ENCODE measurements at regions not wholly inside any gene's neighbourhood (a gene's known extent, or its start where the extent isn't known, plus 50 kb on each side); places are given as distances from the start of the nearest gene placed in this dataset.

DNA sequence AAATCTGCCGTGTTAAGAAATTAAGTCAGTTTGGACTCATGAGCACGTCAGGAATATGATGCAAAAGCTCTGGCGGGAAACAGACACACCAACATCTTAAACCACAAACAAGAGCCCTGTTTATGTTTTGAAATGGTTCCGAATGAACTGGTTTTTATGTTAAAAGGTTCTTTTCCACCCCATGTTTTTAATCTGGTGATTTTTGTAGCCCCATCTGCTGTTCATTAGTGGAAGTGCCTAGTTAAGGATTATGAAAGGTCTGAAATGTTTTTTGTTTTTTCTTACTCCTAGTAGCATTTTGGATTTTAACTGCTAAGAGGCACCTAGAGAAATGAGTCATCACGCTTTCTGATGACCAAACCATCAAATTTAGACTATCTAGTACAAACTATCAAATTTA, 404.1 kb upstream of the MKI67 start:
- DNase-seq (no peak), ATAC-seq (no peak)

DNA sequence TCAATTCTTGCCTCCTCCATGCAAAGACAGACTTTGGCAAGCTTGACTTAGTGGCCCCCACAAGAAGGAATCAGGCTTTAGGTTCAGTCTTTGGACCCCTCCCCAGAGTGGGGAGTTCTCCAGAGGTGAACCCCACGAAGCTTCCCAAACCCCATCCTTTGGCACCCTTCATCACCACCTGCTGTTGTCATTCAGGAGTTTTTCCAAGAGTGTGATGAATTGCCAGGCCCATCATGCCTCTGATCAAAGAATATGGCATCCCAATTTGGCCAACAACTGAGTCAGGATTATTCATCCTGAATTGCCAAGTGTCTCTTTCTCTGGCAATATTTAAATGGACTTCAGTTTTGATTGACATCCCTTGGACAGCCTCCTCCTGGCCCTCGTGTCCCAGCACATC, 404.7 kb upstream of the MKI67 start:
- DNase-seq (no peak), ATAC-seq (no peak)

DNA sequence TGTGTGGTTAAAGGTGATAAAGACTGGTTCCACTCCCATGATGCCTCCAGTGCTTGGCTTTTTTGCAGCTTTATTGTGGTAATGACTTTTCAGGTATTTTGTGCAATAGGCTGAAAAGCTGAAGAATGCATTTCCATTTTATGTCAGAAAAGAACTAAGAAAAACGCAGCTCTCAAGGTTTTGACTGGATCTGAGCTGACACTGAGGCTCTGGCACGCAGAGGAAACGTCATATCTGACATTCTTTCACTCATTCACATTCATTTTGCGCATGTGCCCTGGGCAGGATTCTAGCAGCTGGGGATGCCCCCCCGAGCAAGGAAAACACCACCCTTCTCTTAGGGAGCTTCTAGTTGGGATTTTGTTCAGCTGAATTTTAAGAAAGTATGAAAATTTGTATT, 408.5 kb upstream of the MKI67 start:
- DNase-seq = no peak
- ATAC-seq = no peak

DNA sequence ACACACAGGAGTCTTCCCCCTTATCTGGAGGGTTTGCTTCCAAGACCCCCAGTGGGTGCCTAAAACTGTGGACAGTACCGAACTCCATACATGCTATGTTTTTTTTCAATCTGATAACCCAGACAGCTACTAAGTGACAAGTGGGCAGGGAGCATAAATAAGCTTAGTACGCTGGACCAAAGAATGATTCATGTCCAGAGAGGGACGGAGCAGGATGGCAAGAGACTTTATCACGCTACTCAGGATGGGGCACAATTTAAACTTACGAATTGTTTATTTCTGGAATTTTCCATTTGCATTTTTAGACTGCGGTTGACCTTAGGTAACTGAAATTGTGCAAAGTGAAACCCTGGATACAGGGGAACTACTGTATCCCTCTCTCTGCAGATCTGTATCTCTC, 410.0 kb upstream of the MKI67 start:
- ATAC-seq = no peak
- DNase-seq = no peak

DNA sequence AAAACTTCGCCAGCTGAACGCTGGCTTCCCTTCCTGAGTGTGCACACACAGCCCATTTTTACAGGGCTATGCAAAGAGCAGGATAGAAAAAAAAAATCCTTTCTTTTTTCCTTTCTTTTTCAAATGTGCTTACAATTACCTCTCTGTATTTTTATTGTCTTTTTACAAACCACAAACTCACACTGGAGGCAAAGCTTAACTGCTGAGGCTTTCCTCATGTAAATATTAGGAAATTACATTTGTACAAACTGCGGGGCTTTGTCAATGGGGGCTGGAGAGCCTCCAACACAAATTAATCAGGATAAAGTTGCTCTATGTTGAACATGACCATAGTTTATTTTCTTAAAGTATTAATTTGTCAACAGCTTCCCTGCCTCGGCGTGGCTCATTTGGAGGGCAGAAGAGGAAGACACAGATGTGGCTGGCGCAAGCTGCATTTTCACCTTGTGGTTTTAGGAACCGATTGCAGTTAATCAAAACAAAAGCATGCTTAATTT, 411.7 kb upstream of the MKI67 start:
- DNase-seq = no peak
- ATAC-seq = no peak

DNA sequence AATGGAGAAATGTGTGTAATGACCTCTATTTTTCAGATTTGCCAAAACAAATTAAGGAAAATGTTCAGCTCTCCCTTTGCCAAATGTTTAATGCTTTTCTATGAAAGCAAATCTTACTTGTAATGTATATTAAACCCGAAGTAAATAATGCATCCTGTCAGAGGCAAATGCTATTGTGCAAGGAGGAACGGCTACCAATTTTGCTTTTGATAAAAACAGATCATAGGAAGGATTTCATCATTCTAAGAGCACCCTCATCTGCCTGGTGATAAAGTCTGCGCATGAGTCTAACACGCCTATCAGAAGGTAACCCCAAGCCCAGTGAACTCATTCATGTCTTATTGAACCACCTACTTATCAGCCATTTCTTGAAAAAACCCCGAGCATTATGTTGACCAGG, 412.4 kb upstream of the MKI67 start:
- no peak for ATAC-seq
- DNase-seq = no peak

DNA sequence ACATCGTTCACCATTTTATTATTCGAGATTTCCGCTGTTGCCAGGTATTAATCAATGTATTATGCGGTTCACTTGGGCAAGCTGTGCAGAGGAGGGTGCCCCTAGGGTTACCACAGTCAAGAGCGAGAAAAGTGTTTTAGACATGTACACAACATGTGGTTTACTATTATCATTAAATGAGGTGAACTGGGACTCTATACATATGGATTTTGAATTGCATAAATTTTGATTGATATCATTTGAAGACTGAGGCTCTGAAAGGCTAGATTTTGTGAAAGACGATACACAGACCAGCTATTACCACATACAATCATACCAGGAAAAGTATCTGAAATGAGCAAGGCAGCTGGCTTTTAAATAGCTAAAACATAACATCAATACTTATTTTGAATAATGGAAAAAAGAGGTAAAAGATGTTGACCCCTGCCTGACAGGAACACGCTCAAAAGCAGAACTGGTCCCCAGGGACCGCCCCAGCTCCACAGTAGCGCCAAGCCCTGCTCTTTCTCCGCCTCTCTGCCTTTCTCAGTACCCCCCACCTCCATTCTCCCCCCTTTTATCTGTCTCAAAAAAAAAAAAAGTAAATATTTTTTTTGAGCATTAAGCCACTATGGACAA, 413.4 kb upstream of the MKI67 start:
- DNase-seq (no peak), ATAC-seq (no peak)

DNA sequence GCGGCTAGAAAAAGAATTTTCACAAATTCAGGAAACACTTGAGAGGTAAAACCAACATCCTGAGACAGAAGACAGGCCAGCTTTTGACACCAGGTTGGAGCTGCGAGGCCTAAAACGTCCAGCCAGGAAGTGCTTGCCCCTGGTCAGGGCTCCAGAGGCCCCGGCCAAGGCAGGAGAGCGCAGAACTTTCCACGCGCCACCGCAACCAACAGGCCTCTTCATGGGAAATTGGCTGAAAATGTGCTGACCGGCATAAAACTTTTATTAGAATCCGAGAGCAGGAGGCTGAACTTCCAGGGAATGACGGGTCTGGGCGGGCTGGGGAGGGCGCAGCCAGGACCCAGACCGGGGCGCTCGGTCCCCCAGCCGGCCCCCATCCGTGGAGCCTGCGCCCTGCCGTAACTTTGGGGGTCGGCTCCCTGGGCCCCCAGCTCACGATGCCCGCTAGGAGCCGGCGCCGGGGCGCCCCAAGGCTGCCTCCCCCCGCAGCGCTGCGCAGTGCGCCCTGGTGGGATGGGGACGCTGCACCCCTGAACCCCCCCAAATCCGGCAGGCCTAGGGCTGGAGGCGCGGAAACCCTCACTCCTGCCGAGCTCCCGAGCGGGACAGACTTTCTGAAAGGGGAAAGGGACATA, 414.0 kb upstream of the MKI67 start:
- DNase-seq (no peak), ATAC-seq (no peak)

DNA sequence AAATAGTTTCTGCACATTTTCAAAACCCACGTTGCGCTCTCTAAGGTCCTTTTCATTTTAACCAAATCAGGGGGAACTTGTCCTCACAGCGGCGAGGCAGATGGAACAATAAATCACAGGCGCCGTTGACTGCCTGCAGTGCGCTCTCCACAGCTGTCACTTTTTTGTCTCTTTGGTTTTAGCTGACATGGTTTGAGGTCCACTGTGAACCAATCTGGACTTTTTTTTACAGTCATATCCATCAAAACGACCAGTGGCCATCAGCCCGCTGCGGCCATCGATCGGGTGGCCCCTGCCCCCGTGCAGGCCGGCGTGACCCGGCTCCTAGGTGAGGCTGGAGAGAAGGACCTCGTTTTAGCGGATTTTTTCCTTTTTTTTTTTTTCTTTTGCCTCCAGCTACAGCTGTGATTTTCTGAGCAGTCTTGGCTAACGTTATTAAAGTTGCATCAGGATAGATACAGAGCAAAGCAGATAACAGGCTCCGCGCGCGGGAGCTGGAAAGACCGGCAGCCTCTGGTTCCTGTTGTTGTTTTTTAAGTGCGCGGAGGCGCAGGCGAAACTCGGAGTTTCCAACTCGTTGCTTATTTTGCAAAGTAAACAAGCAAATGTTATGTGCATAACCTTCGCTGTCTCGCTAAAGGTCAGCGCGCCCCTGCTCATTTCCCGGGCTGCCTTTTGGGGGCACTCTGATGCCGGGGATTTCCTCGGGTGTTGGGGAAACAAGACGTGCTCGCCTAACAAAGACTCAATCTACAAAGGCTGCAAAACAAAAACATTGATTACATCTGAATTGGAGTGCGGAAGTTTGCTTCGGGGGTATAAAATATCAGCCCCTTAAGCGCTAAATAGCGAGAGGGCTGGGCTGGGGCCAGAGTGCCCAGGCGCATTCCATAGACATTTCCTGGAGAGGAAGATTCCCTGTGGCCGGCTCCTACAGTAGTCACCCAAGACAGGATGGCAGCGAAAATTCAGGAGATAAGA, 414.8 kb upstream of the MKI67 start:
- DNase-seq = no peak
- no peak for ATAC-seq

DNA sequence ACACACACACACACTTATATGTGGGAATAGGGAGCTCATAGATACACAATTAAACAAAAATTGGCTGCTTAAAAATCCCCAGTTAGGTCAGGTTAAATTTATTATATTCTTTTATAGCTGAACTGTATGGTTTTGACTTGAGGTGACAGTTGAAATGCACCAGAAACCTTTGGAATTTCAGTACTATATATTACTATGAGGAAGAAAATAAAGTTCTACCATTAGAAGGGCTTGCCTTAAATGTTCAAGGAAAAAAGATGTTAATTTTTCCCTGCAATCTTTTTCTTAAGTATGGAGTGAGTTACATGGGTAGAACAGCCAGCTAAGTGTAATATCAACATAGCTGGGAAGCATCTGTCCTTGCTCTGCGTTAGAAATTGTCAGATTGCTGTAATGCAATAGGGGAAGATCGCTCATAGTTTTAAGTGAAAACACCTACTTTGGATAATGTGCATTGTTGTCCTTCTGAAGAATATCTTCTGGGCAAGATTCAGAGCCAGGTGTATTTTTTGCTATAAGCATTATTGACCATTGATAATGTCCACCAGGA, 415.8 kb upstream of the MKI67 start:
- ATAC-seq (no peak), DNase-seq (no peak)

DNA sequence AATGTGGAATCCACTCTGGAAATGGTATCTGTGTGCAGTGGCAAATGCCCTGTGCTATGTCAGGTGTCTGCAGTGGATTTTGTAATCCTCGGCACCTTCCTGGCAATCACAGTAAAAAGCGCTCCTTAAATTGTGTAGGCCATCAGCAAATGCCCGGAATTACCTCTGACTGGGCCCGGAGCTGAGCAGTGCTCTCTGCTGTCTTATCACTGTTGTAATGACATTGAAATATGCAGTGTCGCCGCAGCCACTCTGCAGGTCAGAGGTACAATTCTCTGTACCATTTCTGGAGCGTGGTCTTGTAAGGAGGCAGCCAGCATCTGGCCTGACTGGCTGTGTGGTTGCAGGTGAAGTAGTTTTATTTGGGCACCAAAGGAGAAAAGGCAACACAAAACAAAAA, 416.4 kb upstream of the MKI67 start:
- DNase-seq (no peak), ATAC-seq (no peak)

DNA sequence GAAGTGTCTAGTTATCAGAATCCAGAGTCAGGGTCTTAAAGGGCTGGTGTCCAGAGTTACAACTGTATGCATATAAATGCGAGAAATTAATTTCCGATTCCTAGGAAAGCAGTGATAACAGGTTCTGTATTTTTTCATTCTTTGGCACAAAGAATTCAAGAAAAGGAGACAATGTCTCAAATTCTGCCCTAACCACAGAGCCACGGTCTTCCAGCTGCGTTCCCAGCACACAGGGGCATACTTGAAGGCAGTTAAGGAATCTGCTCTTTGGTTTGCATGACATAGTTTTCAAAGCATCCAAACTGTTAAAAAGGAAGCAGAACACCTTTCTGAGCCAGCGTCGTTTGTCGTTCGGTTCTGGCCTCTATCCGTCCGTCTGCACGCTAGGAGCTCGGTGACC, 416.9 kb upstream of the MKI67 start:
- DNase-seq (no peak), ATAC-seq (no peak)

DNA sequence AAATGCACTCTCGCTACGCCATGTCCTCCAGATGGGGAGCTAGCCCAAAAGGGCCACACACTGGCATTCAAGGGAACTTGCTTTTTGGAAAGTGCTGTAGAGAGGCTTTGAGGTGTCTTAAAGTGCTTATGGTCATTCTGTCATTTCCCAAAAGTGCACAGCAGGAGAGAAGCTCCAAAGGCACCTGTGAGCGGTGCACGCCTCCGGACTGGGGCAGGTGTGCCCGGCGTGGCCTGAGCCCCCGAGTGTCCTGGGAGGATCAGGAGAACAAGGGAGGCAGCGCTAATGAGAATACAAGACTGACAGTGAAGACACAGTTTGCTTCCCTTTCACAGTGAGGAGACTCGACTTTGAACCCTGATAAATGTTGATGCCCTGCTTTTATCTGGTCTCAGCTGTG, 419.0 kb upstream of the MKI67 start:
- no peak for ATAC-seq
- DNase-seq = no peak

DNA sequence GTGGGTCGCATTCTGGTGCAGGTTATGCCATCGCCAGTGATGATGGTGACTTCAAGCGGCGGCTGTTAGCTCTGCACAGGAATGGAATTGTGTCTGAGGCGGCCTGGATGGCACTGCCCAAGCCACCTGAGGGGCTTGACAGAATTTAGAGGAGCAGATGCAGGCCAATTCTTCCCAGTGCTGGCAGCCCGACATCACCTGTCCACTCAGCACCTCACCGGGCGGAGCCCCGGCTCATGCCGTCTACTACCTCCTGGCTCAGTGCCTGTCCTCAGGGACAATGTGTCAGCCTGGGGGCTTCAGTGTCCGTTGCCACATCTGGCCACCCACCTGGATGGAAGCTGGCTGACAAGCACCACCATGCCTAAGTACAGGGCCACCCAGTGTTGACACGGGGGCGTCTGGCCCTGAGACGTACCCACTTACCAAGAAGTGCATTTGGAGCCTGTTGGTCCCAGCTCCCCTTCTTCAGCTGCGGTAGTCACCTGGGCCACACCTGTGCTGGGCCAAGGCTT, 420.5 kb upstream of the MKI67 start:
- DNase-seq (no peak), ATAC-seq (no peak)

DNA sequence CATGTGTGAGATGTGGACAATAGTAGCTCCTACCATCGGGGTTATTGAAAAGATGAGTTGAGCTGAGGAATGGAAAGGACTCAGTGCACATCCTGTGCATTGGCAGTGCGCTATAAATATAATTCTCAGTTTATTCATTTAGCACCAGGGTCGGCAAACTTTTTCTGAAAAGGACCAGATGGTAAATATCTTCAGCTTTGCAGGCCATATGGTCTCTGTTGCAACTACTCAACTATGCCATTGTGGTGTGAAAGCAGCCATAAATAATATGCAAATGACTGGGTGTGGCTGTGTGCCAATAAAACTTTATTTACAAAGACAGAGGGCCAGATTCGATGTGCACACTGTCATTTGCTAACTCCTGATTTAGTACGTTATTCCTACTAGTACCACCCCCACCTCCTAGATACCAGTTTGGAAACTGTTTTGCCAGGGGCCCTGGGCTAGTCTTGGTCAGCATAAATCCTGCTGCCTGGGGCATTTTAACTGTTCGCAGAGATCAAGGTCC, 422.9 kb upstream of the MKI67 start:
- ATAC-seq (no peak), DNase-seq (no peak)

DNA sequence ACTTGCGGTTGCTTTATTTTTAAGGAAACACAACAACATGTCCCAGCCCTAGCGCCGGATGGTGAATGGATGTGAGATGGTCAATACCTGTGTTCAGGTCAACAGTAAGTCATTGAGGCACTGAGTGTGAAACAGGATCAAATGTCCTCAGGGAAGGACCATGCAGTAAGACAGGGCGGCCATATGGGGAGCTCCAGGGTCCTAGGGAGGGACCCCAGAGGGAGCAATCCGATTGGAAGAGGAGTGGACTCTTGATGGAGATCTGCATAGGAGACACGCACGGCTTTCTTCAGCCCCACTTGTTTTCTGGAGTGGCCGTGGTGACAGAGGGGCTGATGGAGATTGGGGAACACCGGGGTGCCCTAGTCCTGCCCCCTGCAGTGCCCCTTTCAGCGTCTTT, 423.8 kb upstream of the MKI67 start:
- ATAC-seq = no peak
- DNase-seq = no peak

DNA sequence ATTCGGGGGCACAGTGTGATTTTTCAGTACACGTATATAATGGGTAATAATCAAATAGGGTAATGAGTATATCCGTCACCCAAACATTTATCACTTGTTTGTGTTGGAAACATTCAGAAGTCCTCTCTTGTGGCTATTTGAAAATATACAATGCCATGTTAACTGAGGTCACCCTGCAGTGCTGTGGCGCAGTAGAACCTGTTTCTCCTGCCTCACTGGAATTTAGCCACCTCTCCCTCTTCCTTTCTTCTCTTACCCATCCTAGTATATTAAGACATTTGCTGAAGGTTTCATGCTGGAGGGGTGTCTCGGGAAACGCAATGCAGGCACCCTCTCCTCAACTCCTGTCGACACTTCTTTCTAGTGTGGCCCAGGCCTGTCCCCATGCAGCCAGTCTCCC, 425.3 kb upstream of the MKI67 start:
- no peak for DNase-seq
- no peak for ATAC-seq

DNA sequence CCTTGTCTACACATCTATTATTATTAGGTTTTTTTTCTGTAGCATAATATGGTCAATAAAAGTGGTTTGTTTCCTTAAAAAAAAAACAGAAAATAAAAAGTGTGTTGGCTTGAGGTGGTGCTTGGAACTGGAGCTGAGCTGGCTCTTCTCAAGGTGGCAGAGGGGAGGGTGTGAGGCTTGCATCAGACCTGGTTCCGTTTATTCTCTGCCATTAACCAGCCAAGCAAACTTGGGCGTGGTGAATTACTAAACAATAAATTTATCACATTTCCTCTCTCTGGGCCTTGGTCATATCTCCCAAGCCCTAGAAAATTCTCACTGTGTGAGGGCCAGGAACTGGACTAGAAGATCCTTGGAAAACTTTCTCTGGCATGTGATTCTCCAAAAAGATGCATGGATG, 427.5 kb upstream of the MKI67 start:
- DNase-seq (no peak), ATAC-seq (no peak)

DNA sequence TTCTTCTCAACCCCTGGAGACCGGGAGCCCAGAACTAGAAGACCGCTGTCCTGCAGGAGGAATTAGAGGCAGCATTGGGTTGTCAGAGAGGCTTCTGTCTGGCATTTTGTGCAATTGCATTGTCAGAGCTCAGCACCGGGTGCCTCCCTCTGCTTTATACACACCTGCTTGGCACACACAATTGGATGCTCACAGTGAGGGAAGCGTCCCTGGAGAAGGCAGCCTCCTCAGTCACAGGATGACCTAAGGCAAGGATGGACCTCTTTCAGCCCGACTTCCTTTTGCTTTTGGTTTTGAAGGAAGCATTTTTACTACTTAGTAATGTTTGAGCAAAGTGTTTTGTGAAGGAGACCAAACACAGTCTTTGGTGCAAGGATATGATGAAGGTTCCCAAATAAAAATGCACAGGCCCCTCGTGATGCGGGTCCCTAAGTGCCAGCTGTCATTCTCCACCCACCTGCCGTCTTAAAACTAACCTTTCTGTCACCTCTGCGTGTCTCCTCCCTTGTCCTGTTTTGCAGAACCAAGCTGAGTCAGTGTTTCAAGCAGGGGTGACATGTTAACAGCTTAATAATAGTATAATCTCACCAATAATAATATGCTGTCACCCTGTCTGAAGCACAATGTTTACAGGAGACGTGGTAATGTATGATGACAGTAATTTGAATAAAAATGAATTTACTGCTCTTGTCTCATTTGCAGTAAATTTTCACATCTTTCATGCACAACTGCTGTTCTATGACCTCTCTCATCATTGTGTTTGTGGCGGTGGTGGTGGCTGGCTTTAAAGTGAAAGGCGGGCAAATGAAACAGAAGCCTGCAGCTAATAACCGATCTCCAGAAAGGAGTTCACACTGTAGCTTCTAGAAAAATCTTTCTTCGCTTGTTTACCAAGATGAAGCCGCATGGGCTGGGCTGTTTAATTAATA, 430.2 kb upstream of the MKI67 start:
- DNase-seq (no peak), ATAC-seq (no peak)

DNA sequence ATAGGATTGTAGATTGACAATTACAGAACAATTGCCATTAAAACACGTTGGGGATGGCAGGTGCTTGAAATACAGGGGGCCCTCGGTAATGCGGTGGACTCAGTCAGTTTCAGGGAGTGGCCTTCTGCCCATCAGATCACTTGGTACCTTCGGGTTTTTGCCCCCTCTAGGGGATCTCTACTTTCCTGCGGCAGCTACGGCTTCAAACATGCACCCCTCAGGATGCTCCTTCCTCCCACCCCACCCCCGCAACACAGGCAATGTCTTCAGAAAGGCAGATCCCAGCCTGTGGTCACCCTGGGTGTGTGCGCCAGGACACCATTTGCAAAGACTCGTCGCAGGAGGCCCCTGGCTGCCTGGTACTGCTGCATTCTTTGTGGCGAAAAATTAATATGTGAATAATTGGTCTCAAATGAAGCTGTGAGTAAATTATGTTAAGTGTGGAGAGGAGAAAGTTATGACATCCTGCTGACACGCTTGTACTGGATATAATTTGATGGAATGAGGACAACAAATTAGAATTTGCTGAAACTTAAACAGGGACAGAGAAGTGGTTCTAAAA, 431.0 kb upstream of the MKI67 start:
- ATAC-seq (no peak), DNase-seq (no peak)

DNA sequence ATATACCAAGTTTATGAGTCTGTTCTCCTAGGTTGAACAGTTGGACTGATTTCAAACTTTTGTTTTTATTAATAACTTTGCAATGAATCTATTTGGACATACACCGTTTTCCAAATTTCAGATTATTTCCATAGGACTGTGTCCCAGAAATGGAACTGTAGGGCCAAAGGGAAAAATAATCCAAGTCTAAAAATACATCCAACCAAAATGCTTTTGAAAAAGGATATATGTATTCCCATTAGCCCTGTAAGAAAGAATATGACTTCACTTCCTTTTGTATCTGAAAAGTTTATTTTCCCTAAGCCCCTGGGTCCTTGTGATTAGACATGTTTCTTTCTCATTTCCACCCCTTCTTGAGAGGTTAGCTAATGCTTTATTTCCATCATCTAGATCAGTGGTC, 434.2 kb upstream of the MKI67 start:
- no peak for ATAC-seq
- no peak for DNase-seq

Measured in stimulated activated naive CD8-positive, alpha-beta T cell treated with anti-CD3 and anti-CD28 coated beads, Interleukin-15, Interleukin-2, amounts not matched to agents 100 U/mL and 50 U/mL, for 24 hours (primary cell).